NCI-H526 (cell line): ENCODE measurements at regions not wholly inside any gene's neighbourhood (a gene's known extent, or its start where the extent isn't known, plus 50 kb on each side); places are given as distances from the start of the nearest gene placed in this dataset.

Experiments used
- DNase-seq, 2 experiments: peaks; one replicate each; lab custom pipeline; 2025; lab: John Stamatoyannopoulos, UW

- no peak for DNase-seq
Observed at GRCh38 chr21:16644685-16645084, 868.2 kb upstream of the CXADR start.

- no peak for DNase-seq
Observed at GRCh38 chr21:16650714-16651366, 862.0 kb upstream of the CXADR start.

DNA sequence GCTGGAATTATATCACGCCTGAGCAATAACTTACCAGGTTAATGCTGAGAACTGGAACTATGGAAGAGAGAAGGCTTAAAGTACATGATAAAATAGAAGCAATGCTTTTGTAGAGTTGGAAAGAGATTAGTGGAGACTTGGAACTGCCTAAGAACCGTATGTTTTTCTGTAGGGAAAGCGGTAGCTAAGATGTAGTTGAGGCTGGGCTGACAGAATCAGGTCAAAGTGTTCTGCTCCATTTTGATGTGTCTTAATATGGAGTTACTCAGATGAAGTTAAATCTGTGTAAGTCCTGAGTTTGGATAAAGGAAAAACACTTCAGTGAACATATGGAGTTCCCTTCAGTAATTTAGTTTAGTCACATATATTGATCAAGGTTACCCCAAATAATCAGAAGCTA, 860.9 kb upstream of the CXADR start:
- no peak for DNase-seq

DNA sequence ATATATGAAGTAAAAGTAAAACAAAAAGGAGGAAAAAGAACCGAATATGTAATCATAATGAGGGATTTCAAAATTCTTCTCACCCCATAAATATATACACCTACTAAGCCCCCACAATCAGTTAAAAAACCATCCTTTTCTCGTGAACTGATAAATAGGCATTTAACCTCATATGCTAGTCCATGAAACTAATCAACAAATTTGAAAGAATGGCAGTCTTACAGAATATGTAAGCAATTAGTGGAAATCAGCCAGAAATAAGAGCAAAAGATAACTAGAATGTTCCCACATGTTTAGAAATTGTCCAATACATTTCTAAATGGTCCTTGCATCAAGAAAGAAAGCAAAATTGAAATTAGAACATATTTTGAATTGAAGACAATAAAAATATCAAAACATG, 849.4 kb upstream of the CXADR start:
- no peak for DNase-seq

DNA sequence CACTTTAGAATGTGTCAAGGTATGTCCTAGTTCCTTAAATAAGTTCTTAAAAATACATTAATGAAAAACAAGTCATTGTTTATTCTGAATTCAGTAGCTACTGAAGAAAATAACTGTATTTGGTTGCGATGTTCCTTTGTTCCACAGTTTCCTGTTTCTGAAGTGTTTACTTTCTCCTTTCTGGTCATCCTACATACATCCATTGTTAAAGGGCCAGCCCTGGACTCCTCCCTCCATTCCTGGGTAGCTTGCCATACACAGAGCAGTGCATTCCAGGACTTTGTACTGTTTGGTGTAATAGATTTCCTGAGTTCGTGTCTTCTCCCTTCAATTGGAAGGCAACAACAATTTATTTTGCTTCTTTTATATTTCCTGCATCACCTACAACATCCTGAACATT, 845.4 kb upstream of the CXADR start:
- DNase-seq, result no peak

- no peak for DNase-seq
Observed at GRCh38 chr21:16674949-16675348, 837.9 kb upstream of the CXADR start.

DNA sequence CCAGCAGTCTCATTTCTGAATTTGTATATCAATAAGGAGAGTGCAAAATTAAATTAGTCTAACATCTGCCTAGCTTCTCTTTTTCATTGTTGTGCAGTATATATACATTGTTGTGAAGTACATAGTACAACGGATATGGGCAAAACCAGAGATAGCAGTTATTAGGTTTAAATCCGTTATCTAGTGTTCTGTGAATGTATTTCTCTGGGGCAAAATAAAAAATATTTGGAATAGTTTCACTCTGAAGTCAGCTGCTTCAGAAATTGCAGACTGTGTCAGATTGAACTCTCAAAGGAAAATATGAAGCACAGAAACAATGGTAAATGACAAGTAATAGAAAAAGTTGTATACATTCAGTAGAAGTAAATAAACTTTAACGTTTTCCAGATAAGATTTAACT, 836.5 kb upstream of the CXADR start:
- DNase-seq, result no peak

DNA sequence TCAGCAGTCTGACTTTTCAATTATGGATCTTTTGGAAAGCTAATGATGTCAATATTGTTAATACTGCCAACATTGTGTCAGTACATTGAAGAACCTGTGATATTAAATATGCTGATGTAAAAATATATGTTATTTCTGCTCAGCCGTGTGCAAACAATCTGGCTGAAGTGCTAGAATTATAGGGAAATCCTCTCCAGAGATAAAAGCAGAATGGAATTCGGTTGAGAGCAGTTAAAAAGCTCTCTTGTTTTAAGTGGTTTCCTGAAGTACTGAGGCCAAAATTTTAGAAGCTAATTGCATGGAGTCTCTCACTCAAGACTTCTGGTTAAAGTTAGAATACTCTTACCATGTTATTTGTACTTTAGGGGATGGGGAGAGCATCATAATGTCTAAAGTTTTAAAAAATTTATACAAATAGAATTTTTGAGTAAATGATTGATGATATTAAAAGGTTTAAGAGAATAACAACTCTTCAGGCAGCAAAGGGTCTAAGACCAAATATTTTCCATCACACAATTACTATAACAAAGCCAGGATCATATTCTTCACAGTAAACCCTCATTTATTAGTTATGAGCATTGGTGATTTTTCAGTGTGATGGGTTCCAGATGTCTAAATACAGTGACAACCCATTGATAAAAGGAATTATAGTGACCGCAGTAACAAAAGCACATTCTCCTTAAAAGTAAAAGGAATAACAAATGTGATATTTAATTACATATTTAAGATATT, 834.2 kb upstream of the CXADR start:
- no peak for DNase-seq

GRCh38 chr21:16695074-16695473, 817.8 kb upstream of the CXADR start:
- no peak for DNase-seq

- DNase-seq, result no peak
Observed at GRCh38 chr21:16707274-16707673, 805.6 kb upstream of the CXADR start.

- DNase-seq, result no peak
Observed at GRCh38 chr21:16708101-16708835, 804.6 kb upstream of the CXADR start.

GRCh38 chr21:16709866-16710550, 802.8 kb upstream of the CXADR start:
- DNase-seq, result no peak

DNA sequence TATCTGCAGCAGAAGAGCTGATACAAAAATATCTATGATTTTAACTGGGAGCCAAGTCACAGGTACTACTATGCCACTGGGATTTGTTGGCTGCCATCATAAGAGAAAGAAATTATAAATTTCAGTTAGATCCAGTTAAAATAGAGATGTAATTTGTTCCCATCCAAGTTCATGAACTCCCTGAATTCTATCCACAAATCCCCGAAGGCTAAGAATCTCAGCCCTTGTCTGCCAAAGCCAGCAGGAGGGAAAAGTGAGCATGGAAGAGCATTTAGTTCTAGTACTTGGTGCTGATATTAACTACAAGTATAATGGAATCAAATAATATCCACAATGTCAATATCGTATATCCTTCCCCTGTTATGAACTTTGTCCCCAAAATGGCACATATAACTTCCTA, 801.1 kb upstream of the CXADR start:
- no peak for DNase-seq

DNA sequence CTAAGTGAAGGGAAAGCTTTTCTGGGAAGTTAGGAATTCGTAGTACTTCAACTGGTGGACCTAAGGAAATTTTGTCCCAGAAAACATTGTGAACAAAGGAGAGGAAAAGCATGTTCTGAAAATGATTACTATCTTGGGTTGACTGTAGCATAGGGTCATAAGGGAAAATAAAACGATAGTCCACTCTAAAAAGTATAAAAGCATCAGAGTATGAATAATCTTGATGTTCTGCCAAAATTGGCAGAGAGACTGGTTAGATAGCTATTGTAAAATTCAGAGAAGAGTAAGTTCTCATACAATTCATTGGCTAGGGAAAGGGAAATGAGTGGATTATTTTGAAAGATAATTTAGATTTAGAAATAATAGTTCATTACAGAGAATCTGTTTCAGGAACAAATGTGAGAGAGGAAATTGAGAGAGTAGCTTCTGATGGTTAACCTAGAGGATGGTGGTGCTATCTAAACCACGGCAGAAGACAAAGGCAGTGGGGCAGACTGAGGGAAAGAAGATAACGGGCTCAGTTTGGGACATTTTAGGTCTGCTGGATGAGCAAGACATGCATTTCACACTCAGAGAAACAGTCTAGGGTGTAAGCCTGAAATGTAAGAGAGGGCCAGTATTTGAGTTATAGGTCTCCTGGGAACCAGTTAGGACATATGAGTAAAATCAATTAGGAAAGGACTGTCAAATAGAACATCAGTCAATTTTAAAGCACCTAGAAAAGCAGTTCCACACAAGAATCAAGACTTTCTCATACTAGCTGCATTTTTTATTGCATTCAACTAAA, 799.3 kb upstream of the CXADR start:
- DNase-seq, result no peak

- no peak for DNase-seq
Observed at GRCh38 chr21:16740511-16740910, 772.3 kb upstream of the CXADR start.

DNA sequence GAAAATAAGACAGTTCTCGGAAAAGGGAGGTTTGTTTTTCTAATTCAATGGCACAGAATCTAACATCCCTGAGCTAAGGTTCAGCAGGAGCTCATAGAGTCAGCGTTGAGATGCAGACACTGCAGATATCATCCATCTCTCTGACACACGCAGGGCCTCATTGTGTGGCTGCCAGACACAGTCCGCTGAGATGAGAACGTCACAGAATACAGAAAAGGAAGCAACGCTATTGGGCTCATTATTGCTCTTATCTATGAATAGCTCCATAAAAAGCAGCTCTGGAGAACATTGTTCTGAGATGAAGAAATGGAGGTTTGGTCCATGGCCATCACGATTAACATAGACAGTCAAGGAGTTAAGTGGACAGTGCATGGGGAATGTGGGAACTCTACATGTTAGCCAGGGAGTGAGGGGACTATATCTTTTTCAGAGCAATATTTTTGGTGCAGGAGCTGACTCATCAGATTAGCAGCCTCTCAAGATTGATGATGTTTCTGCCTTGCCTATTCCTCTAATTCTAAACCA, 771.6 kb upstream of the CXADR start:
- DNase-seq, result no peak

DNA sequence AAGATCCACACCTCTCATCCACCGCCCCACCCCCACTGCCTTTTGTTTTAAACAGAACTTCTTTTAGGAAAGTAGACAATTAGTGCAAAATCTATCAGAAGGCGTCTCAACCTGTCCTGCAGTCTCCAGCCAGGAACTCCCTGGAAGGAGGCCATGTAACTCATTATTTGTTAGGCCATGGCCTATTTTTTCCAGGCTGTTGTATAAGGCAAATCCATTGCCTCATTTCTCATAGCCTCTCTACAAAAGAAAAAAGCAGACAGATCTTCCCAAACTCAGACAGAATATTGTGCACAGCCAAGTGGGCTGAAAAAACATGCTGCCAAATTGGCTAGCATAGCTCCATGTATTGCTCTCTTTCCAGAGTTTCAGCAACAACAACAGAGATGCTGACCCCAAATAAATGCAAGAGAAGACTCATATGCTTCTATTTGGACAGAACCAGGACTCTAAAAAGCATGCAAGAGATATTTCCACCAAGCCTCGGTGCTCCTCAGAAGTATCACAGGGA, 770.7 kb upstream of the CXADR start:
- no peak for DNase-seq

DNA sequence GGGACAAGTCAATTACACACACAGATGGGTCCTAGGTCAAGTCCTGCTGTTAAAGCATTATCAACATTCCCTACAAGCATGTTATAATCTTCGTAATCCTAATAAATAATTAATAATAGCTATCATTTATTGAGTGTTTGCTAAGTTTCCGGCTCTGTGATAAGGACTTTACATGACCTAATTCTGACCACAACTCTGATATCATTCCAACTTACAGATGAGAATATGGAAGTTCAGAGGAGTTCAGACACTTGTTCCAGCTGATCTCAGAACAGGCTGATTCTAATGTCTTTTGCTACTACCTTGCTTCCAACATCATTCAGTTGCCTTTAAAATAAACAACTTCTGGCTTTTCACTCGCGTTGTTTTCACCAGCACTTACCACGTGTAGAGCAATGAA, 770.1 kb upstream of the CXADR start:
- no peak for DNase-seq

DNA sequence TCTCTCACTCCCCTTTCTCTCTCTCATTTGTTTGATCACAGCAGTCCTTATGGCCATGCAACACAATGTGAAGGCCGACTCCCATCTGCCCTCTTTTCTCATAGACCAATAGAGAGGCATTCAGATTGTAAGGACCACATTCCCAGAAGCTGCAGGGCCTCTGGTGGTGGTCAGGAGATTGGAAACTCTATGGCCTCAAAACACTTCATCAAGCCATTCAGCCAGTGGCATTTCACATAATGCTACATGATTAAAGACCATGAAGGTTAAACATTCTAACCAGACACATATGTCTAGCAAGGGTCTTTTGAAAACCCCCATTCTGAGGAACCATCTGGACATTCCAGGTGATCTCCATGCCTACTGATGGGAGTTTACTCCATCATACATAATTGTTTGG, 769.5 kb upstream of the CXADR start:
- no peak for DNase-seq

GRCh38 chr21:16750926-16751325, 761.9 kb upstream of the CXADR start:
- DNase-seq, result no peak

GRCh38 chr21:16751695-16752474, 761.0 kb upstream of the CXADR start:
- DNase-seq, result no peak
